ENCODE measurements at regions not wholly inside any gene's neighbourhood (a gene's known extent, or its start where the extent isn't known, plus 50 kb on each side); places are given as distances from the start of the nearest gene placed in this dataset.

- Histone ChIP-seq H3K27ac (no peak overlapping the region), H3K4me3 (no peak overlapping the region)
Measured at GRCh38 chr4:100739426-100739825, 221.6 kb upstream of the EMCN start.

GRCh38 chr4:100738196-100739165 is 220.7 kb upstream of the EMCN start:
- Histone ChIP-seq H3K27ac (no peak overlapping the region), H3K36me3 (no peaks in the 10 kb centered on the region), H3K9me3 (replicated peaks) (no peaks in the 10 kb centered on the region), H3K4me3 (no peak overlapping the region), H3K27me3 (replicated peaks) (no peaks in the 10 kb centered on the region), H3K4me1 (replicated peaks) (peaks cover 23% of the 10 kb centered on the region)
- DNase-seq (ENCODE audit: low read depth in 1 of 2, low spot score in 2 of 2): peak; percentile 46 to 56

More at GRCh38 chr4:100739426-100739825, 221.6 kb upstream of the EMCN start:
- no peak for DNase-seq (ENCODE audit: low read depth in 1 of 2, low spot score in 2 of 2)
- H3K9me3 ChIP-seq (replicated peaks): no peaks in the 10 kb centered on the region
- no peaks in the 10 kb centered on the region for H3K36me3 ChIP-seq
- H3K27me3 ChIP-seq (replicated peaks): no peaks in the 10 kb centered on the region
- H3K4me1 ChIP-seq (replicated peaks): peaks cover 23% of the 10 kb centered on the region

GRCh38 chr4:100736641-100737451 is 219.0 kb upstream of the EMCN start:
- DNase-seq (ENCODE audit: low read depth in 1 of 2, low spot score in 2 of 2): peak in 1 of 2 experiments; percentile 49
- Histone ChIP-seq H3K27ac (no peak overlapping the region), H3K4me1 (replicated peaks) (peaks cover 23% of the 10 kb centered on the region), H3K27me3 (replicated peaks) (no peaks in the 10 kb centered on the region), H3K4me3 (no peak overlapping the region), H3K36me3 (no peaks in the 10 kb centered on the region), H3K9me3 (replicated peaks) (no peaks in the 10 kb centered on the region)

GRCh38 chr4:100728861-100729260 is 211.0 kb upstream of the EMCN start:
- no peaks in the 10 kb centered on the region for H3K36me3 ChIP-seq
- no peak for DNase-seq (ENCODE audit: low read depth in 1 of 2, low spot score in 2 of 2)
- H3K27ac ChIP-seq: no peak overlapping the region
- no peak overlapping the region for H3K4me3 ChIP-seq
- H3K9me3 ChIP-seq (replicated peaks): no peaks in the 10 kb centered on the region
- no peaks in the 10 kb centered on the region for H3K27me3 ChIP-seq (replicated peaks)
- H3K4me1 ChIP-seq (replicated peaks): no peaks in the 10 kb centered on the region

- Histone ChIP-seq H3K4me3 (no peak overlapping the region), H3K27ac (no peak overlapping the region)
Measured at GRCh38 chr4:100722866-100723459, 205.1 kb upstream of the EMCN start.

GRCh38 chr4:100722133-100722532 is 204.3 kb upstream of the EMCN start:
- no peak overlapping the region for H3K27ac ChIP-seq
- no peaks in the 10 kb centered on the region for H3K4me1 ChIP-seq (replicated peaks)
- H3K9me3 ChIP-seq (replicated peaks): no peaks in the 10 kb centered on the region

More at GRCh38 chr4:100722866-100723459, 205.1 kb upstream of the EMCN start:
- Histone ChIP-seq H3K9me3 (replicated peaks) (no peaks in the 10 kb centered on the region), H3K4me1 (replicated peaks) (no peaks in the 10 kb centered on the region), H3K27me3 (replicated peaks) (no peaks in the 10 kb centered on the region), H3K36me3 (no peaks in the 10 kb centered on the region)
- no peak for DNase-seq (ENCODE audit: low read depth in 1 of 2, low spot score in 2 of 2)

GRCh38 chr4:100721490-100721889 is 203.7 kb upstream of the EMCN start:
- Histone ChIP-seq H3K27me3 (replicated peaks) (no peaks in the 10 kb centered on the region), H3K4me1 (replicated peaks) (no peaks in the 10 kb centered on the region), H3K9me3 (replicated peaks) (no peaks in the 10 kb centered on the region), H3K36me3 (no peaks in the 10 kb centered on the region), H3K27ac (no peak overlapping the region), H3K4me3 (no peak overlapping the region)
- DNase-seq (ENCODE audit: low read depth in 1 of 2, low spot score in 2 of 2): no peak

More at GRCh38 chr4:100722133-100722532, 204.3 kb upstream of the EMCN start:
- DNase-seq (ENCODE audit: low read depth in 1 of 2, low spot score in 2 of 2): no peak
- H3K4me3 ChIP-seq: no peak overlapping the region
- H3K36me3 ChIP-seq: no peaks in the 10 kb centered on the region
- no peaks in the 10 kb centered on the region for H3K27me3 ChIP-seq (replicated peaks)

- H3K27me3 ChIP-seq (replicated peaks): no peaks in the 10 kb centered on the region
- H3K27ac ChIP-seq: no peak overlapping the region
- DNase-seq (ENCODE audit: low read depth in 1 of 2, low spot score in 2 of 2): no peak
- no peaks in the 10 kb centered on the region for H3K36me3 ChIP-seq
- no peak overlapping the region for H3K4me3 ChIP-seq
- H3K9me3 ChIP-seq (replicated peaks): no peaks in the 10 kb centered on the region
- no peaks in the 10 kb centered on the region for H3K4me1 ChIP-seq (replicated peaks)
Measured at GRCh38 chr4:100721077-100721476, 203.3 kb upstream of the EMCN start.

GRCh38 chr4:100716416-100716815 is 198.6 kb upstream of the EMCN start:
- Histone ChIP-seq H3K36me3 (no peaks in the 10 kb centered on the region), H3K4me1 (replicated peaks) (no peaks in the 10 kb centered on the region), H3K4me3 (no peak overlapping the region), H3K27ac (no peak overlapping the region), H3K27me3 (replicated peaks) (no peaks in the 10 kb centered on the region), H3K9me3 (replicated peaks) (no peaks in the 10 kb centered on the region)
- no peak for DNase-seq (ENCODE audit: low read depth in 1 of 2, low spot score in 2 of 2)

GRCh38 chr4:100708776-100709175 is 191.0 kb upstream of the EMCN start:
- Histone ChIP-seq H3K4me3 (no peak overlapping the region), H3K27me3 (replicated peaks) (no peaks in the 10 kb centered on the region), H3K9me3 (replicated peaks) (no peaks in the 10 kb centered on the region), H3K27ac (no peak overlapping the region), H3K4me1 (replicated peaks) (no peaks in the 10 kb centered on the region), H3K36me3 (no peaks in the 10 kb centered on the region)
- DNase-seq (ENCODE audit: low read depth in 1 of 2, low spot score in 2 of 2): no peak

- Histone ChIP-seq H3K9me3 (replicated peaks) (no peaks in the 10 kb centered on the region), H3K27ac (no peak overlapping the region), H3K4me1 (replicated peaks) (no peaks in the 10 kb centered on the region), H3K4me3 (no peak overlapping the region), H3K36me3 (no peaks in the 10 kb centered on the region), H3K27me3 (replicated peaks) (no peaks in the 10 kb centered on the region)
- DNase-seq (ENCODE audit: low read depth in 1 of 2, low spot score in 2 of 2): no peak
Measured at GRCh38 chr4:100707786-100708185, 190.0 kb upstream of the EMCN start.

- Histone ChIP-seq H3K4me3 (no peak overlapping the region), H3K4me1 (replicated peaks) (no peaks in the 10 kb centered on the region), H3K27ac (no peak overlapping the region), H3K36me3 (no peaks in the 10 kb centered on the region), H3K9me3 (replicated peaks) (no peaks in the 10 kb centered on the region), H3K27me3 (replicated peaks) (no peaks in the 10 kb centered on the region)
- no peak for DNase-seq (ENCODE audit: low read depth in 1 of 2, low spot score in 2 of 2)
Measured at GRCh38 chr4:100696531-100696930, 178.7 kb upstream of the EMCN start.

GRCh38 chr4:100695871-100696270 is 178.0 kb upstream of the EMCN start:
- Histone ChIP-seq H3K27me3 (replicated peaks) (no peaks in the 10 kb centered on the region), H3K36me3 (no peaks in the 10 kb centered on the region), H3K4me3 (no peak overlapping the region), H3K9me3 (replicated peaks) (no peaks in the 10 kb centered on the region), H3K4me1 (replicated peaks) (no peaks in the 10 kb centered on the region), H3K27ac (no peak overlapping the region)
- DNase-seq (ENCODE audit: low read depth in 1 of 2, low spot score in 2 of 2): no peak

Data from SJSA1 (cell line).